ENCODE measurements at regions not wholly inside any gene's neighbourhood (a gene's known extent, or its start where the extent isn't known, plus 50 kb on each side); places are given as distances from the start of the nearest gene placed in this dataset.

- no peak for DNase-seq (ENCODE audit: low read depth)
These were observed 134.8 kb upstream of the AGAP1 start for GRCh38 chr2:235358981-235359471.

GRCh38 chr2:235360446-235360845 is 133.4 kb upstream of the AGAP1 start:
- no peak for DNase-seq (ENCODE audit: low read depth)

GRCh38 chr2:235365743-235366142 is 128.1 kb upstream of the AGAP1 start:
- DNase-seq (ENCODE audit: low read depth) = no peak

- DNase-seq (ENCODE audit: low read depth) = no peak
These were observed 127.5 kb upstream of the AGAP1 start for GRCh38 chr2:235366390-235366789.

GRCh38 chr2:235366807-235367206 is 127.0 kb upstream of the AGAP1 start:
- no peak for DNase-seq (ENCODE audit: low read depth)

GRCh38 chr2:235371018-235371417 is 122.8 kb upstream of the AGAP1 start:
- DNase-seq (ENCODE audit: low read depth) = no peak

- no peak for DNase-seq (ENCODE audit: low read depth)
These were observed 120.7 kb upstream of the AGAP1 start for GRCh38 chr2:235373171-235373570.

- DNase-seq (ENCODE audit: low read depth) = no peak
These were observed 116.7 kb upstream of the AGAP1 start for GRCh38 chr2:235377176-235377575.

- DNase-seq (ENCODE audit: low read depth) = no peak
These were observed 115.6 kb upstream of the AGAP1 start for GRCh38 chr2:235378246-235378645.

- DNase-seq (ENCODE audit: low read depth) = no peak
These were observed 114.9 kb upstream of the AGAP1 start for GRCh38 chr2:235378944-235379343.

- no peak for DNase-seq (ENCODE audit: low read depth)
These were observed 112.5 kb upstream of the AGAP1 start for GRCh38 chr2:235381261-235381912.

- no peak for DNase-seq (ENCODE audit: low read depth)
These were observed 111.7 kb upstream of the AGAP1 start for GRCh38 chr2:235382179-235382578.

GRCh38 chr2:235382601-235383000 is 111.2 kb upstream of the AGAP1 start:
- DNase-seq (ENCODE audit: low read depth) = no peak

GRCh38 chr2:235383272-235383843 is 110.5 kb upstream of the AGAP1 start:
- DNase-seq (ENCODE audit: low read depth) = no peak

- DNase-seq (ENCODE audit: low read depth) = no peak
These were observed 109.2 kb upstream of the AGAP1 start for GRCh38 chr2:235384624-235385023.

- DNase-seq (ENCODE audit: low read depth) = no peak
These were observed 104.2 kb upstream of the AGAP1 start for GRCh38 chr2:235389626-235390025.

GRCh38 chr2:235390108-235390815 is 103.6 kb upstream of the AGAP1 start:
- DNase-seq (ENCODE audit: low read depth) = no peak

- DNase-seq (ENCODE audit: low read depth) = no peak
These were observed 103.0 kb upstream of the AGAP1 start for GRCh38 chr2:235390816-235391194.

GRCh38 chr2:235391921-235392615 is 101.8 kb upstream of the AGAP1 start:
- no peak for DNase-seq (ENCODE audit: low read depth)

- DNase-seq (ENCODE audit: low read depth) = peak; percentile 45
These were observed 99.5 kb upstream of the AGAP1 start for GRCh38 chr2:235394278-235394828.

GRCh38 chr2:235396071-235396846 is 97.6 kb upstream of the AGAP1 start:
- DNase-seq (ENCODE audit: low read depth) = no peak

- DNase-seq (ENCODE audit: low read depth) = no peak
These were observed 95.5 kb upstream of the AGAP1 start for GRCh38 chr2:235398321-235398720.
